Endothelial cell of umbilical vein (primary cell): ENCODE measurements at regions not wholly inside any gene's neighbourhood (a gene's known extent, or its start where the extent isn't known, plus 50 kb on each side); places are given as distances from the start of the nearest gene placed in this dataset.

Source experiments
- BruUV-seq: library from RNA; stranded (reverse); fragments of 400-500 nt; replicated peaks from 2 replicates; lab custom pipeline; 2021; lab: Mats Ljungman, UMichigan
- CTCF ChIA-PET: fragments of 300-600, 350-600 bp; sonication (Branson Sonifier 250); formaldehyde crosslinking; loops from one replicate; lab custom pipeline; 2021; ENCODE audit warnings: antibody characterized with exemption, inconsistent platforms; lab: Charles Lee
- POLR2A ChIA-PET: fragments of 300-600, 350-600 bp; sonication (Branson Sonifier 250); formaldehyde crosslinking; loops from one replicate; lab custom pipeline; 2021; ENCODE audit warnings: antibody characterized with exemption, inconsistent platforms; lab: Charles Lee
- DNase-seq: peaks from one replicate; pipeline ENCODE4 v3.0.0-alpha.2; 2011; ENCODE audit warnings: low read depth, low spot score
- FAIRE-seq: peaks from 2 replicates; lab custom pipeline; 2011; peaks lifted over from hg19 to GRCh38; lab: Jason Lieb, UNC
- H2AFZ ChIP-seq: 2 replicates; pipeline ENCODE4 v1.6.0; 2012; ENCODE audit warnings: low read depth, low read length, control low read depth, inconsistent platforms
- H3K27ac ChIP-seq: 2 replicates; pipeline ENCODE4 v1.5.1; 2011; ENCODE audit warnings: low read depth, mild to moderate bottlenecking, control low read depth, low read length, moderate library complexity; ENCODE audit not compliant: insufficient read depth
- H3K27me3 ChIP-seq, 2 experiments: 2 replicates each; pipeline versions ENCODE4 v1.6.0 to v1.6.1; 2011; ENCODE audit warnings: low read length in 2 of 2, mixed read lengths in 1 of 2; ENCODE audit not compliant: control insufficient read depth in 2 of 2, insufficient read depth in 2 of 2
- H3K36me3 ChIP-seq, 2 experiments: 2 replicates in 1 of 2; 3 replicates in 1 of 2; pipeline ENCODE4 v1.5.1; 2011; ENCODE audit warnings: low read length in 2 of 2, mild to moderate bottlenecking in 1 of 2, moderate library complexity in 1 of 2; ENCODE audit not compliant: control insufficient read depth in 2 of 2, insufficient read depth in 2 of 2; ENCODE audit errors: extremely low read depth in 1 of 2
- H3K4me1 ChIP-seq: 3 replicates; pipeline ENCODE4 v1.5.1; 2011; ENCODE audit warnings: mild to moderate bottlenecking, low read length; ENCODE audit not compliant: control insufficient read depth, insufficient read depth; ENCODE audit errors: extremely low read depth
- H3K4me2 ChIP-seq: 2 replicates; pipeline ENCODE4 v1.6.1; 2011; ENCODE audit warnings: low read length, control low read depth, mixed read lengths; ENCODE audit not compliant: insufficient read depth
- H3K4me3 ChIP-seq, 3 experiments: fragments of 200-600 bp in 1 of 3; sonication (generic), shearing (Covaris generic) in 1 of 3; replicated peaks in 1 of 3; 2 replicates each; pipeline ENCODE4 v1.5.1; 2011 to 2016; ENCODE audit warnings: control low read depth in 3 of 3, low read length in 3 of 3, mild to moderate bottlenecking in 2 of 3, inconsistent platforms in 1 of 3, low read depth in 1 of 3, moderate library complexity in 1 of 3; ENCODE audit not compliant: insufficient read depth in 1 of 3
- H3K79me2 ChIP-seq: 2 replicates; pipeline ENCODE4 v1.6.0; 2012; ENCODE audit warnings: low read length, inconsistent platforms; ENCODE audit not compliant: control insufficient read depth, insufficient read depth
- H3K9ac ChIP-seq: replicated peaks from 2 replicates; pipeline ENCODE3; 2011; ENCODE audit warnings: low read length, control low read depth; ENCODE audit not compliant: insufficient read depth; ENCODE audit errors: extremely low read depth
- H3K9me1 ChIP-seq: replicated peaks from 3 replicates; pipeline ENCODE4 v1.6.0; 2011; ENCODE audit warnings: mild to moderate bottlenecking, low read length; ENCODE audit not compliant: control insufficient read depth, insufficient read depth; ENCODE audit errors: extremely low read depth
- H3K9me3 ChIP-seq: replicated peaks from 2 replicates; pipeline ENCODE4 v1.5.1; 2012; ENCODE audit warnings: low read length, inconsistent platforms; ENCODE audit not compliant: control insufficient read depth, insufficient read depth
- H4K20me1 ChIP-seq: replicated peaks from 2 replicates; pipeline ENCODE3; 2011; ENCODE audit warnings: mild to moderate bottlenecking, low read length; ENCODE audit not compliant: control insufficient read depth, insufficient read depth; ENCODE audit errors: extremely low read depth
- EZH2 ChIP-seq: IDR thresholded peaks from 2 replicates; pipeline ENCODE4 v1.6.1; 2012; ENCODE audit warnings: borderline replicate concordance, low read depth, mild to moderate bottlenecking, moderate library complexity, low read length, inconsistent platforms; ENCODE audit not compliant: severe bottlenecking
- FOS ChIP-seq: IDR thresholded peaks from 2 replicates; pipeline ENCODE4 v1.6.1; 2011; ENCODE audit warnings: mild to moderate bottlenecking, low read length, moderate library complexity, borderline replicate concordance; ENCODE audit not compliant: insufficient read depth
- GATA2 ChIP-seq: IDR thresholded peaks from 2 replicates; pipeline ENCODE4 v1.7.0; 2011; ENCODE audit warnings: low read depth, mild to moderate bottlenecking, moderate library complexity, mixed read lengths, low read length; ENCODE audit not compliant: insufficient read length, insufficient read depth
- JUN ChIP-seq: IDR thresholded peaks from 2 replicates; pipeline ENCODE4 v1.6.1; 2011; ENCODE audit warnings: borderline replicate concordance, low read depth; ENCODE audit not compliant: insufficient read length, insufficient read depth
- MYC ChIP-seq: IDR thresholded peaks from one replicate; pipeline ENCODE4 v1.6.1; 2011; ENCODE audit warnings: mild to moderate bottlenecking, low read depth, low read length
- POLR2A ChIP-seq: IDR thresholded peaks from 2 replicates; pipeline ENCODE4 v1.6.1; 2012; ENCODE audit warnings: low read depth, mild to moderate bottlenecking, control low read depth, low read length
- POLR2AphosphoS5 ChIP-seq: IDR thresholded peaks from 2 replicates; pipeline ENCODE4 v1.6.1; 2012; ENCODE audit warnings: low read depth, mild to moderate bottlenecking, control low read depth, low read length, moderate library complexity; ENCODE audit not compliant: insufficient read depth
- dilution Hi-C: fragments of 300-500 bp; cut with MboI; formaldehyde crosslinking; loops from one replicate; pipeline ENCODE4 v1.15.0; 2019; ENCODE audit warnings: low sequenced_read_pairs; ENCODE audit not compliant: extremely low pct_ligation_motif_present
- intact Hi-C: fragments of 100-400 bp; cut with micrococcal nuclease; formaldehyde crosslinking; loops from one replicate; pipeline ENCODE4 v1.10.0; 2022
- TF ChIP-seq, protein P1 (sequence below), 2 donors: IDR thresholded peaks; 1 replicate in 1 of 2; 2 replicates in 1 of 2; pipeline ENCODE4 v1.5.1; 2011; ENCODE audit warnings: low read length in 2 of 2, mild to moderate bottlenecking in 2 of 2, moderate library complexity in 2 of 2, control low read depth in 1 of 2, inconsistent platforms in 1 of 2, low read depth in 1 of 2; ENCODE audit not compliant: insufficient read depth in 1 of 2; ENCODE audit errors: extremely low read depth in 1 of 2
- TF ChIP-seq, protein P2 (sequence below): IDR thresholded peaks from 2 replicates; pipeline ENCODE4 v1.6.1; 2011; ENCODE audit not compliant: insufficient read depth, insufficient read length

DNA sequence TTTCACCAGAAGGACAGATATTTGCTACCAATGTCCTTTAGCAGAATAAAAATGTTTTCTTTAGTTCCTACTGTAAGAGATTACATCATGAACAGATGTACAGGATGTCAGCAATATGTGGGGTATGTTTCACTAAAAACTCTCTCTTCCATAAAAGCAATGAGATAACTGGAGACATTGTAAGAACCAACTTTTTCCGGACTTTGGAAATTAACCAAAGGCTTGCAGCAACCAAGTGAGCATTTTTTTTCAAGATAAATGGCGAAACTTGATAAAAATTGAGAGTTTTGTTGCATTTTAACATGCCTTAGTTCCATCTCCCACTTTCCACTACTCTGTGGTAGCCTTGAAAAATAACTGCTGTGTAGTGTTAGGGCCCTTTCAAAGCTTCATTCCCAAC lies 429.8 kb upstream of the CDH2 start:
- POLR2A ChIA-PET: no interaction called here
- CTCF ChIA-PET: no interaction called here
- no peaks in the 10 kb centered on the region for H3K9me3 ChIP-seq
- H3K4me1 ChIP-seq: no peaks in the 10 kb centered on the region
- DNase-seq (no peak), FAIRE-seq (no peak)
- TF ChIP-seq EZH2: no peak
- TF ChIP-seq GATA2: no peak
- TF ChIP-seq, protein P1, sequence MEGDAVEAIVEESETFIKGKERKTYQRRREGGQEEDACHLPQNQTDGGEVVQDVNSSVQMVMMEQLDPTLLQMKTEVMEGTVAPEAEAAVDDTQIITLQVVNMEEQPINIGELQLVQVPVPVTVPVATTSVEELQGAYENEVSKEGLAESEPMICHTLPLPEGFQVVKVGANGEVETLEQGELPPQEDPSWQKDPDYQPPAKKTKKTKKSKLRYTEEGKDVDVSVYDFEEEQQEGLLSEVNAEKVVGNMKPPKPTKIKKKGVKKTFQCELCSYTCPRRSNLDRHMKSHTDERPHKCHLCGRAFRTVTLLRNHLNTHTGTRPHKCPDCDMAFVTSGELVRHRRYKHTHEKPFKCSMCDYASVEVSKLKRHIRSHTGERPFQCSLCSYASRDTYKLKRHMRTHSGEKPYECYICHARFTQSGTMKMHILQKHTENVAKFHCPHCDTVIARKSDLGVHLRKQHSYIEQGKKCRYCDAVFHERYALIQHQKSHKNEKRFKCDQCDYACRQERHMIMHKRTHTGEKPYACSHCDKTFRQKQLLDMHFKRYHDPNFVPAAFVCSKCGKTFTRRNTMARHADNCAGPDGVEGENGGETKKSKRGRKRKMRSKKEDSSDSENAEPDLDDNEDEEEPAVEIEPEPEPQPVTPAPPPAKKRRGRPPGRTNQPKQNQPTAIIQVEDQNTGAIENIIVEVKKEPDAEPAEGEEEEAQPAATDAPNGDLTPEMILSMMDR (IDR thresholded peaks at IDR 0.05; ENCODE audit: extremely low read depth in 1 of 2, insufficient read depth in 1 of 2, low read depth in 1 of 2, low read length in 2 of 2): no peak
- TF ChIP-seq FOS: no peak
- no peak for TF ChIP-seq MYC
- TF ChIP-seq JUN: no peak
- TF ChIP-seq POLR2A: no peak
- TF ChIP-seq, protein P2, sequence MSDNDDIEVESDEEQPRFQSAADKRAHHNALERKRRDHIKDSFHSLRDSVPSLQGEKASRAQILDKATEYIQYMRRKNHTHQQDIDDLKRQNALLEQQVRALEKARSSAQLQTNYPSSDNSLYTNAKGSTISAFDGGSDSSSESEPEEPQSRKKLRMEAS: no peak
- no peak for TF ChIP-seq POLR2AphosphoS5
- H4K20me1 ChIP-seq: no peaks in the 10 kb centered on the region
- H3K4me2 ChIP-seq: no peak overlapping the region
- H3K27ac ChIP-seq: no peak overlapping the region
- dilution Hi-C loops (no loop called here), intact Hi-C loops (no loop called here)
- H2AFZ ChIP-seq: no peak overlapping the region
- H3K79me2 ChIP-seq: no peaks in the 10 kb centered on the region
- H3K9me1 ChIP-seq: no peaks in the 10 kb centered on the region
- no peak overlapping the region for H3K9ac ChIP-seq
- no peak overlapping the region for H3K4me3 ChIP-seq
- H3K27me3 ChIP-seq: no peaks in the 10 kb centered on the region
- BruUV-seq: no TSS peak
- H3K36me3 ChIP-seq: no peaks in the 10 kb centered on the region
